RCC 7860 (cell line): ENCODE measurements at regions not wholly inside any gene's neighbourhood (a gene's known extent, or its start where the extent isn't known, plus 50 kb on each side); places are given as distances from the start of the nearest gene placed in this dataset.
A peak's percentile ranks its signal among the peaks of the same experiment; 100 is the strongest.

Experiments
- DNase-seq: peaks from one replicate; pipeline ENCODE4 v3.0.0-alpha.2; 2015; ENCODE audit warnings: low spot score
- FAIRE-seq: peaks from 2 replicates; lab custom pipeline; 2012; peaks lifted over from hg19 to GRCh38; lab: Jason Lieb, UNC

DNA sequence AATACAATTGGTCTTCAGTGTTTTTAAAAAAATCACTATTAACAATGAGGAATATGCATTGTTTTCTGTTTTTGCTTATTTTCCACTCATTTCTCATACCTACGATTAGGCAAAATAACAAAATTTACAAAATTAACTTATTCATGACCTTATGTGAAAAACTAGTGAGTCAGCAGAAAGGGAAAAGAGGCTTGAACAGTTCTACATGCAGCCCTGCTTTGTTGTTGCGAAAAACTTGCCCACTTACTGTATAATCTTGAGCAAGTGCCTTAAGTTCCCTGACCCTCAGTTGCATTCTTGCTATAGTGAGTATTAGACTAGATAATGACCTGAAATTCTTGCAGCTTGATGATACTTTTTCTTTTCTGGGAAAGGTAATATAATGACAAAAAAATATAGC is 551.1 kb upstream of the BCHE start:
- no peak for FAIRE-seq
- DNase-seq: no peak

DNA sequence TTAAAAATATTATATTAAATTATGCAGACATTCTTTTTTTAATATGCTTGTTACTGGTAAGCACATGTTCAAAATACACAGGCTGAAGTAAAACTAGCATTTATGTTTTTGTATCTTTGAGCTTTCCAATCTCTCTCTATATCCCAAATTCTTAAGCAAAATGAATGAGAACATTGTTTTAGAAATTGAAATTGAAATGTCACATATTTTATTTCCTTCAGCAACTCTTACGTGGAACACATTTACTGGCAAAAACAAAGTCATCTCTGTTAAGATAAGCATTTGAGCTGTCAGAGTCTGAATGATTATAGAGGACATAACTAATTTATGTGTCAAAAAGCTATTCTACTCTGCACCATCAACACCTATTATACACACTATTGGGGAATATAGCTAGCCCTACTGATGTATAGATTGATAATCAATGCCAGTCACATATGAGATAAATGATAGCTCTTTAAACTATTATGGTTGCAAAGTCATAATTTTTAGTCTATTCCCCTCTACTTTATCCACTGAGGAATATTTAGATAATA is 535.4 kb upstream of the BCHE start:
- DNase-seq (no peak), FAIRE-seq (no peak)

DNA sequence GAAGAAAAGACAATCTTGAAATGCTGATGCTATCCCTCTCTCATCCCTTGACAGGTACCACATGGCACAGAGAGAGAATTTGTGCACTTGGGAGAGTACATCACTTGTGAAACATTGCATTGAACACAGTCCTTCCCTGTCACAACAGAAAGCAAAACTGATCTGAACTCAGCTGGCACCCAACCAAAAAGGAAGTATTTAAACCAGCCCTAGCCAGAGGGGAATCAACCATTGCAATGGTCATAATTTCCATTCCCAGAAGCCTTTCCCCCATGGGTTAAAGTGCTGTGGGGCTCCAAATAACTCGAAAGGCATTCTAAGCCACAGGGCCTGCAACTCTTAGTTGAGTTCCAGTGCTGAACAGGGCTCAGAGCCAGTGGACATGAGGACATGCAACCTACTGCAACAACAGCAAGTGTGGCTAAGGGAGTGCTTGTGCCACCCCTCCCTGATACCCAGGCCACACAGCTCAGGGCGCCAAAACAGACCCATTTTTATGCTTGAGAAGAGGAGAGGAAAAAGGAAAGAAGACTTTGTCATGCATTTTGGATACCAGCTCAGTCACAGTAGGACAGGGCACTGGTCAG is 530.8 kb upstream of the BCHE start:
- FAIRE-seq (no peak), DNase-seq (no peak)

DNA sequence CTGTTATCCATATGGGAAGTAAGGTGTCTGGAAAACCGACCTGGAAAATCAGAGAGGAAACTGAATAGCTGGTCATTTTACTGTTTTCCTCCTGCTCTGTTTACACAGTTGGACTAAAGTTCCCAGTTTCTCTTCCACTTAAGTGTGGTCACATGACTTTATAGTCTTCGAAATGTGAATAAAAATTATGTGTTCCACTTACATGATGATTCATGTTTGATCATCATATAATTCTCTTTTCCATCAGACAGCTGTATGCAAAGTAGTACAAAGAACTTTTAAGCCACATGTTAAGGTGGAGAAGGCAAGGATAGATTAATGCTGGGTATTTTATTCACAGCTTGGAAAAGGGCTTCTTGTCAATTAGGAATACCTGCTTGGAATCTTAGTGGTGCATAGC is 525.5 kb upstream of the BCHE start:
- DNase-seq (no peak), FAIRE-seq (no peak)

DNA sequence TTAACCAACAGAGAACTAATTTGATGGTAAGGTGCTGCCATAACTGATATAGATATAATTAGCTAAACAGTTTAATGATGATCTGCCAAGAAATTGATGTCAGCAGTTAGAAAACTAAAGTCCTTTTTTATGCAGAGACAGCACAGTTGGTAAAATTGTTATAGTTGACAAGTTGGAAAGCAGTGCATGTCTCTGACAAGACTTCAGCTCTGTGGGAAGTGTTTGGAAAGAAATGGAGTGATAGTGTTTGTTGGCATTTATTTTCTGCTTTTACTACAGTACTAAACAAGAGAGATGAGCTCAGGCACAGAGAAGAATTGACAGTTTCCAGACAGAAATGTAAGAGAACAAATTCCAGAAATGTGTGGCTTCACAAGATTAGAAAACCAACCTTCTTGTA is 523.5 kb upstream of the BCHE start:
- FAIRE-seq (no peak), DNase-seq (no peak)

DNA sequence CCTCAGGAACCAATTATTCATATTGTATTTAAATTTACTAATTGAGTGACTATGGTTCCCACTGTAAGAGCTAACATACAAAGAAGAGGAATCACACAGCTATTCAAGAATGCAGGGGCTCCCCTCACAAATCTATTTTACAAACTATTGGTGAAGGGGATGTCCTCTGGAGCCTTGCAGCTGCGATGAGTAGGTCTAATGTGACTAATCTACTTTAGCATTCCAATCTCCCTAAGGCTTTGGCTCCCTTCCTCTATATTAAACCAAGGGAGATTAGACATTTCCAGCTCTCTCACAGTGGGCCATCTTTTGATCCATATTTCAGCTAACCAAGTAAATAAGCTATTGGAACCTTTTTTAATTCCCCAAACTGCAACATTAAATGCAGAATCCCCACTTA is 514.2 kb upstream of the BCHE start:
- DNase-seq: no peak
- FAIRE-seq: no peak

DNA sequence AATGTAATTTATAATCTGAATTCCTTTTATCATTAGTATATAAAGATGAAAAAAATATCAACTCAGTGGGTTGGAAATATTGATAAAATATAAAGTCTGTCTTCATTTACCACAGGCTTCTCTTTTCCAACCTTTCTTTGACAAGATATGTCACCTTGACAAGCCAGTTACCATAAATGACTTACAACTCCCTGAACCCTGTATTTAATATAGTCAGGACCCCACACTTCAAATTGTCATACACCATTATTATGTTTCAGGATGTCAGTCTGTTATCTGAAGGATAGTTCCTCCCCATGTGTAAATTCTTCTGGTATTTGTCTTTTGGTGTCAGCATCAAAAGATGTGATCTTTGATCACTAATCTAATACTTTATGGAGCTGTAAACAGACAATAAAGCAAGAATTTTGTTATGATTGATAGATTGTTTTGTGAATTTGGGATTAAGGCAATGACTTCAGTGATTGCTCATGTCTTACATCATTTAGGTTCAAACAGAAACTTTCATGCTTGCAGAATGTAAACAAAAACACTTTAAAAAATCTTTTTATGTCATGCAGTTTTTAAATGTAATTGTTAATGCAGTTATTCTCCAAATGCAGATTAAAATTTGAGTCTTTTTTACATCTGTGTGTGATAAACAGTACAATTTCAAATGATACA is 503.5 kb upstream of the BCHE start:
- no peak for DNase-seq
- no peak for FAIRE-seq

DNA sequence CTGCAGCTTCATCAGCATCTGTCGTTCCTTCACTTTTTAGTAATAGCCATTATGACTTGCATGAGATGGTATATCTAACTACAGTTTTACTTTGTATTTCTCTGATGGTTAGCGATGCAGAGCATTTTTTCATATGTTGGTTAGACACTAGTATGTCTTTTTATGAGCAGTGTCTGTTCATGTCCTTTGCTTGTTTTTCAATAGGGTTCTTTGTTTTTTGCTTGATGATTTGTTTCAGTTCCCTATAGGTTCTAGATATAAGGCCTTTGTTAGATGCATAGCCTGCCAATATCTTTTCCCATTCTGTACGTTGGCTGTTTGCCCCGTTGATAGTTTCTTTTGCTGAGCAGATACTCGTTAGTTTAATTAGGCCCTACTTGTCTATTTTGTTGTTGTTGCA is 487.2 kb upstream of the BCHE start:
- FAIRE-seq: no peak
- DNase-seq: no peak

DNA sequence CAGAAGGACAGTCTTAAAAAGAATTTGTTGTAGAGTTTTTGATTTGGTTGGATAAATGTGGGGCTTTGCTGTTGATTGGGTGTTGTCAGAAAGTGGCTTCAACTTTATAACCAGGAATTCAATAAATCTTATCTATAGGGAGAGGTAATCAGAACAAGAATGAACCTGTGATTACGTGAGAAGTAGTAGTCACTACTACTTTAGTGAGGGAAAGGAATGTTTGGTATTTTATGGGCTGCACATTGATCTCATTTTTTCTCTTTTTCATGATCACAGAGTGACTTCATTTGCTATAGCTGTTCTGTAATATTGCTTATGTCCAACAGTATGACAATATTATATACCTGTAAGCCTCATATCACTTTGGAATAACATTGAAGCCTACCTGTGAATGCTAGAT is 485.2 kb upstream of the BCHE start:
- DNase-seq: no peak
- FAIRE-seq: no peak

DNA sequence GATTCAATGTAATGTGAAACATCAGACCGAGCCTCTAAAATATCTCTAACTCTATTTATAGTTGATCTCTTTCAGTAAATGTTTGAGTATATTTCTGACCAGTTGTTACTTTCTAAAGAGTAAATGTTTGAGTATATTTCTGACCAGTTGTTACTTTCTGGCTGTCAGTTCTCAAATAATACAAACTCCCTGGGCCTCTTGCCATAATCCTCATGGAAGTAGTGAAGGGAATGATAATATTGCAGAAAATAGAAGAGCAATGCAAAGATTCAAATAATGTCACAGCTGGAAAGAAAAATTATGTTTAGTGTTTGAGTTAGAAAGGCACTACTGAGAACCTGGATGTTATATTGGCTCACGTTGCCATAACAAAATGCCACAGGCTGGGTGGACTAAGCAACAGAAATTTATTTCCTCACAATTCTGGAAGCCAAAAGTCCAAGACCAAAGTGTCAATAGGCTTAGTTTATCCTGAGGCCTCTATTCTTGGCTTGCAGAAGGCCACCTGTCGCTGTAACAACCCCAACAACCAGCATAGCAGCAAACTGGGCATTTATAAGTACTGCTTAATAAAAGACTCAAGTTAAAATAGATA is 470.6 kb upstream of the BCHE start:
- DNase-seq (no peak), FAIRE-seq (no peak)

DNA sequence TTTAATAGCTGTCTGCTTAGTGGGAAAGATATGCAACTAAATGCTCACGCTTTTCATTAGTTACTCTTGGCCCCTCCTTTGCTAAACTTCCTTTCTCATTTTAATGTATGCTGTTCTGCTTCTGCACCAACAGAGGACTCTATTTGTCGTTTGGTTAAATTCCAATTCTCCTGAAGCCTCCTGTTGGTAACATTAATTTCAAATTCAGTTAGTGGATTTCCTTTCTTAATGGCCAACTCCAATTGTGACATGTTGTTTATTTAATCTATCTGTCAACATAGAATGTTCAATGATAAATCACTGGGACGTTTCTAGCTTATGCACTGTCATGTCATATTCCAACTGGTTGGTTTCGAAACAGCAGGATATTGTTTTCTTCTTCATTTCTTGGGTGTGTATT is 467.4 kb upstream of the BCHE start:
- no peak for DNase-seq
- FAIRE-seq: no peak

DNA sequence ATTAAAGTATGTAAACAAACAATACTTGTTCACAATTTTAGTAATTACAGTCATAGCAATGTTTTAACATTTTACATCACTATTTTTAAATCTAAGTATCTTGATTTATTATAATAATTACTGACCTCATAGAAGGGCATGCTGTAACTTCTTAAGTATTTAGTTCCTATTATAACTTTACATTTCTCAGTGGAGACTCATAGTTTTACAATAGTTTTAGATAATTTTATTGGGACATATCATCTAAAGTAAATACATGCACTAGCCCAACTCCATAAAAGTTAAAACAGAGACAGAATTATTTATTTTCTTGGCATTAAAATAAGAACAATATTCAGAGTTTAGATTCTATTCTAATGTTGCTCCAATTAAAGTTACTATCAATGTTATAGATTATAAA is 466.5 kb upstream of the BCHE start:
- DNase-seq: no peak
- FAIRE-seq: peak; percentile 5

DNA sequence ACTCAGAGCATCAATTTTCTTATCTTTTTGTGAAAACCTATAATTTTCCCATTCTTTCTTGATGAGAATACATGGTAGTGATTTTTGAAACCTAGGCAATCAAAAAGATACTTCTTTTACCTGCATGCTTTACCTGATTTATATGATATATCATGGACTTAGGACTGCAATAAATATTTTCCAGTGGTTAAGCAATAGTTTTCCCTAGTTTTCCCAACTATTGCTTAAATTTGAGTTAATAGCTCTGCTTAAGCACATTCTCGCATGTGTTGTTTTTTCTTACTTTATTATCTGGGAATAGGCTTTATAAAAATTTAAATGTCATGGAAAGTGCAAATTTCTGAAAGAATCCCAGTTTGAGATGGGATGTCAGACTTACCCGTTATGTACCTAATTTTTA is 465.1 kb upstream of the BCHE start:
- DNase-seq: no peak
- FAIRE-seq: no peak

DNA sequence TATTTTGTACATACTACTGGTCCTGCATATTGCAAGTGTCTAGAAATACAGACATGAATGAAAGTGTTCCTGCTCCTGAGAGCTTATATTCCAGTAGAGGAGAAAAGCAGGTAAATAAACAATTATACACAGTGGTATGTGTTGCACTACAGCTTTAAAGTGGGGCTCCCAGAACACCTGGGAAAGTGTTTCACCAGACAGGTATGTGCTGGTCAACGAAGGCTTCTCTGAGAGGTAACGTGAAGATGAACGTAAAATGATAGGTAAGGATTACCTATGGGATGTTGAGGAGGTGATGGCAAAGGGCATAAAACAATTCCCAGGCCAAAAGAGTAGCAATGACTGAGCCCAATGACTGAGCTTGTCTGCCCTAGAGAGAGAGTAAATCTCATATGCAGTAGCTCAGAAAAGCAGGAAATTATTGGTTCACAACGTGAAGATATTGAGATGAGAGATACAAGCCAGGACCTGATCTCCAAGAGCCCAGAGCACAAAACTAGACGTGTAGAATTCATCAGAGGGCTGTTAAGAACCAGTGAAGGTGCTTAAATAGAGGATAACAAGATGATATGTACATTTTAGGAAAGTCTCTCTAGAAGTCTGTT is 459.1 kb upstream of the BCHE start:
- FAIRE-seq: no peak
- no peak for DNase-seq

DNA sequence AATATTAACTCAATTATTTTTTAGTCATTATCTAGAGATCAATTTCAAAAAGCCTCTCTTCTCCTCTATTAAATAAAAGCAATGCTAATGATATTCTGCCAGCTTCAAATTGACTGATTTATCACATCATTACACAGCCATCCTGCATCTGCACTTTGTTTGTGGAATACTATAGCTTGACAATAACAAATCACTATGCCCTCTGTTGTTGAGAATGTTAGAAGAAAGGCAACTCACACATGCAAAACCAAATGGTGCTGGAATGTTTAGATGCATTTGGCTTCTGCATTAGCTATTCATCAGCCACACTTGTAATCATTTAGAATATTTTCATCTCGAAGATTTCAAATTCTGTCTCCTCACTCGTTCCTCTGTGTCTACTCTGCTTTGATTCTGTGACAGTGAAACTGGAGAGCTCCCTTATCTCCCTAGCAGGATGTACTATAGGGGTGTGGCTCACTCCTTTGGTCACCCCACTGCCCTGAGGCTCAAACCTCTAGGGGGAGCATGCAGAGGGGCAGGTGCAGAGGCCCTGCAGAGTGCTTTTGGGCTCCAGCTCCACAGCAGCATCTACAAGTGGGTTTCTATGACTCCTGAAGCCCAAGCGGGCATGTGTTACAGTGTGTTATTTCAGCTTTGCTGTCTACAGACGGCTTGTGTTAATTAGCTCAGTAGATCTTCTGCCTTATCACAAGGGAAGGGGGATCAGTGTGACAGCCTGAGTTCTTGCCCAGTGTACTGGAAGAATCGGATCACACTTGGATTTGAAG is 454.1 kb upstream of the BCHE start:
- FAIRE-seq (no peak), DNase-seq (no peak)

DNA sequence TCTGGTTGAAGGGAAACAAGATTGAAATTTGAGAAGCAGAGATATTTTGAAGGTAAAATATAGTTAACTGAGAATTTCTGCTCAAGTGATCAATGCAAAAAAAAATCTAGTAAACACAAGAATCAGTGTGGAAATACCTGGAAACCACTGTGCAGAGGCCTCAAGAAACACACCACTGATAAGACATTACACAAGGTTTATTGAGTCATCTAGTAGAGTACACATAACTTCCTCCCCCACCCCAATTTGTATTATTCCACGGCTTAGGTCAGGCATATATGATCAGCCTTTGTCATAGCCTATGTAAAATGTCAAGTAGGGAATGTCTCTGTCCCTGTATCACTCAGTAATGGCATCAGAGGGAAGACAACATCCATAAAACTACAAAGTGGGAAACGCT is 447.8 kb upstream of the BCHE start:
- DNase-seq: no peak
- no peak for FAIRE-seq

DNA sequence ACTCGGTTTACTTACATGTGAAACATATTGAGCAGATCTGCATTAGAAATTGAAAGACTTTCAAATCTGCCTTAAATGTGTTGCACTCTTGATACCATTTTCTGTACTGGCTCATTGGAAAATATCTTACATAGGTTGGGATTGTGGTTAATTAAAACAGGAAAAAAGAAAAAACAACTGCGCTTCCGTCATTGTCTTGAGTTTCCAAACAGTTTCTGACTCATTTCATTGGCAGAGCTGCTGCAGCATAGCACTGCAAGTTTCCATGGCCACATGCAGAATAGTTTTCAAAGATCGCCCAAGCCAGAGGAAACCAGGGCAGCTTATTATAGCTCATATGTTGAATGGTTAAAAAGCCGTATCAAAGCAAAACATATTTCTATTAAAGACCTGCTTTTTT is 446.6 kb upstream of the BCHE start:
- DNase-seq (no peak), FAIRE-seq (no peak)

DNA sequence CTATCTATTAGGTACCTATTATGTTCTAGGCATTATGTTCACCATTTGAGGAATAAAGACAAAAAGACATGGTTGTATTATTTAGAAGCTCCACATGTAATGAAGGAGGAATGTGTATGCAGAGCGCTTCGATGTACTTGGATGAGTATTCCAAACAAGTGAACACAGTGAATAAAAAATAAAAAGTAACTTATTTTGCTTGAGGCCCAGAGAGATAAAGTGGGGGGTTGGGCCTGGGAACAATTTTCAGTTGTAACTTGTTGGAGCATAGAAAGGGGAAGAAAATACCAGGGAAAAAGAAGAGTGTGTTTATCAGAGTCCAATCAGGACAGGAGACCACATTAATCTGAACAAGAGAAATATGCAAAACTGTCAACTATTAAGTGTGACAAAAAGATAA is 445.7 kb upstream of the BCHE start:
- no peak for DNase-seq
- no peak for FAIRE-seq

DNA sequence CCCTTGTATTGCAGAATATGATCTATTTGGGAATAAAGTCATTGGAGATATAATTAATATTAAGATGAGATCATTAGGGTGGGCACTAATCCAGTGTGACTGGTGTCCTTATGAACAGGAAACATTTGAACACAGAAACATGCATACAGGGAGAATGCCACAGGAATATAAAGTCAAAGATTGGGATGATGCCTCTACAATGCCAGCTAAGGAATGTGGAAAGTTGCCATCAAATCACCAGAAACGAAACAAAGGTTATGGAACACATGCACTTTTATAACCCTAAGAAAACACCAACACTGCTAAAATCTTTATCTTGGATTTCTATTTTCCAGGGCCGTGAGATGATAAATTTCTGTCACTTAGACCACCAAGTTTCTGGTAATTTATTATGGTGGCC is 442.4 kb upstream of the BCHE start:
- DNase-seq (no peak), FAIRE-seq (no peak)

DNA sequence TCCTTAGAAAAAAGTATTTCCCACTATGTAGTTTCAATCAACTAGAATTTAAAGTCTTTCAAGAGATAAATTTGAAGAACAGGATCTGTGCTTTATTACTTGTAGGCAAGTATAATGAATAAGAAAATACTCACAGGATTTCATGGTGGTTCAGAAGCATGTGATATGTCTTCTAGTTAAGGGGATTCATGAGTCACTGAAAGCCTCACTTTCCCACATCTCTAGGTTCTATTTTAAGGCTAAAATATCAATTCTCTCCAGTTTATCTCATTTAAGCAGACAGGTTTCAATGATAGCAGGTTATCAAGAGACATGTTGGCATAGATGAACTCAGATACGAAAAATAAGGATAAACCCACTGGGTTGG is 437.8 kb upstream of the BCHE start:
- FAIRE-seq (no peak), DNase-seq (no peak)

DNA sequence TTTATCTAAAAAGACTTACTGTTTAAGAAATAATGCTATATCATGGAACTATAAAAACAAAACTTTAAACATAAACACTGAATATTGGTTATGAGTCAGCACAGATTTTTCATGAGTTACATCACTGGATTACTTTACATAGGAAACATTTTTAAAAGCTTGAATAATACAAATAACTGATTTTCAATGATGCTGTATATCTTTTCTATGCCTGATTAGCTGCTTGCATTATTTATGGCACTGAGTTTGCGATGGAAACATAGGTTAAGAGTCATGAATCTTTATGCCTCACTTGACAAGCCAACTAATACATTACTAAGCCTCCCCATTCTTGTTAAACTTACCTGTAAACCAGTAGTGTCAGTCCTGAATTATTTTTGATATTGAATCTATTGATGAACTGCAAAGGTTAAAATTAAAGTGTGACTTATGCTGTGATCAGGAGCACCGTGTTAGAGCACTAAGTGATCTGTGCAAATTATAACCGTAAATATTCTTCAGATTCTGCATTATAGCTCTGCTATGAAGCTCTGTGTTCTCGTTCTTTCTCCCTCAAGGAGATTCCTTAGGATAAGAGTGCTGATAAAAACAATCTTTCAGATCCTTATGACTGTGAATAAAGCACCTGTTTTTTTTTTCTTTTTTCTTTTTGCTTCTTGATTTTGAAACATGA is 437.3 kb upstream of the BCHE start:
- DNase-seq: no peak
- FAIRE-seq: no peak
